Lower lobe of right lung (tissue), 2 donors: ENCODE measurements at regions not wholly inside any gene's neighbourhood (a gene's known extent, or its start where the extent isn't known, plus 50 kb on each side); places are given as distances from the start of the nearest gene placed in this dataset.
A peak's percentile ranks its signal among the peaks of the same experiment; 100 is the strongest.

ENCODE experiments used
- ATAC-seq, 2 donors: fragments of 200-7000 bp; cut with Tn5 transposase; one replicate each; pipeline ENCODE4 v1.9.1; 2020 to 2022; ENCODE audit warnings: mild to moderate bottlenecking in 2 of 2, moderate library complexity in 2 of 2
- DNase-seq: peaks from one replicate; pipeline ENCODE4 v3.0.0-alpha.2; 2020
- H3K27ac ChIP-seq: fragments of 200-600 bp; one replicate; pipeline ENCODE4 v1.8.0; 2022
- H3K27me3 ChIP-seq: fragments of 200-600 bp; one replicate; pipeline ENCODE4 v1.8.0; 2022; ENCODE audit warnings: low read depth
- H3K36me3 ChIP-seq: fragments of 200-600 bp; one replicate; pipeline ENCODE4 v1.8.0; 2022; ENCODE audit warnings: mild to moderate bottlenecking
- H3K4me1 ChIP-seq: fragments of 200-600 bp; one replicate; pipeline ENCODE4 v1.8.0; 2022
- H3K4me3 ChIP-seq: fragments of 200-600 bp; one replicate; pipeline ENCODE4 v1.8.0; 2022; ENCODE audit warnings: mild to moderate bottlenecking
- H3K9me3 ChIP-seq: fragments of 200-600 bp; one replicate; pipeline ENCODE4 v1.8.0; 2022
- intact Hi-C: fragments of 100-400 bp; cut with DNase I; formaldehyde crosslinking; loops from one replicate; pipeline ENCODE4 v1.11.0; 2022
- TF ChIP-seq, protein P1 (sequence below): fragments of 200-600 bp; IDR thresholded peaks from one replicate; pipeline ENCODE4 v1.8.0; 2022; ENCODE audit warnings: antibody characterized with exemption, mild to moderate bottlenecking
- donor health status: DM: no; HTN: yes; CAD: no; lungs with severe emphysema.

DNA sequence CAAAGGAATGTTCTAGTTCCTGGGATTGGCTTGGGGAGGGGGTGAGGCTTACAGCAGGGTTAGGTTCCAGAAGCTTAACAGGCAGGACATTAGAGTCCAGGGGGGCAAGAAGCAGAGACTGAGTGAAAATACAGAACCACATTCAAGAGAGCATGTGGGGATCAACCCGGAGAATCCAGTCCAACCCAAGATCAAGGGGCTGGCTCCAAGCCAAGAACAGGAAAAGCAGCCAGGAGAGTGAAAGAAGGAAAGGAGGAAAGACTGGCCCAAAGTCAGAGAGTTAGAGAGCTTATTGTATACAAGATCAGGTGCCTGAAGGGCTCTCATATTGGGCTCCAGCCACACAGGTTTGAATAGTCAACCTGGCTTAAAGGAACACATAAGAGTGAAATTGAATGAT, 190.3 kb upstream of the CDKN3 start:
- intact Hi-C loops: no loop called here
- no peak overlapping the region for H3K27ac ChIP-seq
- no peak overlapping the region for H3K4me3 ChIP-seq
- no peaks in the 10 kb centered on the region for H3K27me3 ChIP-seq
- TF ChIP-seq, protein P1, sequence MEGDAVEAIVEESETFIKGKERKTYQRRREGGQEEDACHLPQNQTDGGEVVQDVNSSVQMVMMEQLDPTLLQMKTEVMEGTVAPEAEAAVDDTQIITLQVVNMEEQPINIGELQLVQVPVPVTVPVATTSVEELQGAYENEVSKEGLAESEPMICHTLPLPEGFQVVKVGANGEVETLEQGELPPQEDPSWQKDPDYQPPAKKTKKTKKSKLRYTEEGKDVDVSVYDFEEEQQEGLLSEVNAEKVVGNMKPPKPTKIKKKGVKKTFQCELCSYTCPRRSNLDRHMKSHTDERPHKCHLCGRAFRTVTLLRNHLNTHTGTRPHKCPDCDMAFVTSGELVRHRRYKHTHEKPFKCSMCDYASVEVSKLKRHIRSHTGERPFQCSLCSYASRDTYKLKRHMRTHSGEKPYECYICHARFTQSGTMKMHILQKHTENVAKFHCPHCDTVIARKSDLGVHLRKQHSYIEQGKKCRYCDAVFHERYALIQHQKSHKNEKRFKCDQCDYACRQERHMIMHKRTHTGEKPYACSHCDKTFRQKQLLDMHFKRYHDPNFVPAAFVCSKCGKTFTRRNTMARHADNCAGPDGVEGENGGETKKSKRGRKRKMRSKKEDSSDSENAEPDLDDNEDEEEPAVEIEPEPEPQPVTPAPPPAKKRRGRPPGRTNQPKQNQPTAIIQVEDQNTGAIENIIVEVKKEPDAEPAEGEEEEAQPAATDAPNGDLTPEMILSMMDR: no peak
- ATAC-seq (peak; percentile 11 to 26), DNase-seq (no peak)
- H3K4me1 ChIP-seq: no peaks in the 10 kb centered on the region
- no peaks in the 10 kb centered on the region for H3K9me3 ChIP-seq
- no peaks in the 10 kb centered on the region for H3K36me3 ChIP-seq

DNA sequence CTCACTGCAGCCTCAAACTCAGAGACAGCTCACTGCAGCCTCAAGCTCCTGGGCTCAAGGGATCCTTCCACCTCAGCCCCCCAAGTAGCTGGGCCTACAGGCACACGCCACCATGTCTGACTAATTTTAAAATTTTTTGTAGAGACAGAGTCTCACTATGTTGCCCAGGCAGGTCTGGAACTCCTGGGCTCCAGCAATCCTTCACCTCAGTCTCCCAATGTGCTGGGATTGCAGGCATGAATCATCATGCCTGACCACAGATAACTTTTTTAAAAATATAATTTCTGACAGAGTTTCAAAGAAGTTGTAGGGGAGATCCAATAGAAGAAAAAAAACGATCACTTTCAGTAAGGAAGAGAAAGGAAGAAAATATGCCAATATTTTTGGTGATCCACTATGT, 189.7 kb upstream of the CDKN3 start:
- Histone ChIP-seq H3K4me1 (no peaks in the 10 kb centered on the region), H3K27me3 (no peaks in the 10 kb centered on the region), H3K9me3 (no peaks in the 10 kb centered on the region), H3K4me3 (no peak overlapping the region), H3K36me3 (no peaks in the 10 kb centered on the region), H3K27ac (no peak overlapping the region)
- intact Hi-C loops: no loop called here
- DNase-seq (no peak), ATAC-seq (no peak)
- TF ChIP-seq, protein P1: no peak

DNA sequence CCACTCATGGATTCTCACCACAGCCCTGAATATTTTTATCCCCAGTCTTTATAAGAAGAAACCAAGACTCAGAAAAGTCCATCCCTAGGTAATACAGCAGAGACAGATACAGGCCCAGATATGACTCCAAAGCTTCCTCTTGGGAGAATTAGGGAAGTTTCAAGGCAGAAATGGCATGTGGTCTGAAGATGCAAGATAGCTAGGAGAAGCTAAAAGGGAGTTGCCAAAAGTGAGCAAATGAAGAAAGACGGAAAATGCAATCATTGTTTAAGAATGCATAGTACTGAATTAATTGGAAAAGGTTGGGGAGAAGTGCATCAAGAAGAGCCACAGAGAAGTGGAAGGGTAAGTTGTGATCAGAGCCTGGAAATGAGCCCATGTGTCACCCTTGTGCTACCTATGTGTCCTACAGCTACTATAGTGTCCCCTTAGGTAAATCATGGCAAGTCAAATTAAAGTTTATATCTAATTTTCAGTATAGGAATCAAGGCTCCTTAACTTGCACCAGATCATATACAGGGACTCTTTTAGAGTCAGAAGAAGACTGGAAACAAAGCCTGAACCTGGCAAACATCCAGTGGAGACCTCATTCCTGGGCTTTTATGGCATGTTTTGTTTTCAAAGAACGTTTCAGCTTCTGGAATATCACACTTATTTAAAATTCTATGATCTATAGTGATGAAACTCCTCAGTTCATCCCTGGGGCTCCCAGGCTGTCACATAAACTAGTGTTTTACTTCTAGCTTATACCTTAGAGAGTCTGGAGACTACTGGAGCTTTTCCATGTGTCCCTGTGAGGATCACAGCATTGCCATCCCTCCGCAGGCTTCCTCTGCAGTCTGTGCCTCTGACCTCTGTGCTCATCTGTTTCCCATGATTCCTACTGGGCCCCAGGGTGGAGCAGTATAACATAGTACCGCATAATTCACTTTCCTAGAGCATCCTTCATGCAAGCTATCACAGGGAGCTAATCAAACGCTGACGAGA, 189.0 kb upstream of the CDKN3 start:
- no peaks in the 10 kb centered on the region for H3K9me3 ChIP-seq
- no peaks in the 10 kb centered on the region for H3K36me3 ChIP-seq
- DNase-seq (no peak), ATAC-seq (no peak)
- H3K27ac ChIP-seq: no peak overlapping the region
- TF ChIP-seq, protein P1: no peak
- H3K27me3 ChIP-seq: no peaks in the 10 kb centered on the region
- intact Hi-C loops: no loop called here
- H3K4me3 ChIP-seq: no peak overlapping the region
- H3K4me1 ChIP-seq: no peaks in the 10 kb centered on the region

DNA sequence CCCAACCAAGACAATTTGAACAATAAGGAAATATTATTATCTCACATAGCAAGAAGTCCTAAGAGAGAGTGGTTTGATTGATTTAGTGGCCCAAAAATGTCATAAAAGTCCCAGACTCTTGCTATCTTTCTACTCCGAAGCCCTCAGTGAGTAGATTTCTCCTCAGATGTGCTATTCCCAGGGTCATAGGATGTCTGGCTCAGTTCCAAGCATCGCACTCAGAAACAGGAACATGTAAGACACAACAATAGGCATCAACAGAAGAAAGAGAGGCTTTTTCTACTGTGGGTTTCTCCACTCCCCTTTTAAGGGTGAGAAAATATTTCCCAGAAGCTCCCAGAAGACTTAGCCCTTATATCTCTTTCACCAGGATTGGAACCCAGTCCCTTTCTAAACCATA, 188.1 kb upstream of the CDKN3 start:
- no peaks in the 10 kb centered on the region for H3K27me3 ChIP-seq
- H3K36me3 ChIP-seq: no peaks in the 10 kb centered on the region
- H3K4me3 ChIP-seq: no peak overlapping the region
- intact Hi-C loops: no loop called here
- H3K9me3 ChIP-seq: no peaks in the 10 kb centered on the region
- no peaks in the 10 kb centered on the region for H3K4me1 ChIP-seq
- H3K27ac ChIP-seq: no peak overlapping the region
- TF ChIP-seq, protein P1: no peak
- ATAC-seq (no peak), DNase-seq (no peak)

DNA sequence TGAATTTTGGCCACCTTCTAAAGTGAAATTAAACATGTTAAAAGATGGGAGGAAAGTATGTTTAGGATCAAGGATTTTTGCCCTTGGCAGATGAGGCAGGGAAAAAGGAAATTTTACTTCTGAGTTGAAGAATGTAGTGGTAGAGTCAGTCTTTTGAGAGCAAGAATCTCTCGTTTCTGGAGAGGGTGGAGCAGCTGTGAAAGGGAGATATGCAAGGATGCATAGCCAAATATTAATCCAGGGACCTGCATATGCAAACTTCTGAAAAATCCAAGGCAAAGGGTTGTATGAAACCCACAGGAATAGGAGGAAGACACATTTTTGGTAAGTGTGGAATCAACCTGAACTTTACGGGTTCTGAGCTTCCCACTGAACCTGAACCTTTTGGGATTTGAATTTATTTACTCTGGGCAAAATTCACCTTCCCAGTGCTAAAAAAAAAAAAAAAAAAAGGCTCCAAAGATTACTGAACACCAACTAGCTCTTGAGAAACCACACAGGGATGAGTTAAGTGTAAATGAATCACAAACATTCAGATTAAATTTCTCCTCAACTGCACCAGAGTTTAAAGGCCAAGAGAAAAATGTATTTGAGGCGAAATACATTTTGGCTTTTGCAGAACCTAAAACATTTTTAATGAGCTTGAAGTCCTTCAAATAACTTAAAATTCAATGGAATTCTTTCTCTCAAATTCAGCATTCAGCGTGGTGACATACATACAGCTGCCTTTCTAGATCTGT, 187.1 kb upstream of the CDKN3 start:
- Histone ChIP-seq H3K9me3 (no peaks in the 10 kb centered on the region), H3K4me1 (no peaks in the 10 kb centered on the region), H3K36me3 (no peaks in the 10 kb centered on the region), H3K4me3 (no peak overlapping the region), H3K27me3 (no peaks in the 10 kb centered on the region), H3K27ac (no peak overlapping the region)
- TF ChIP-seq, protein P1: no peak
- intact Hi-C loops: no loop called here
- ATAC-seq (no peak), DNase-seq (no peak)
